ENCODE measurements at regions not wholly inside any gene's neighbourhood (a gene's known extent, or its start where the extent isn't known, plus 50 kb on each side); places are given as distances from the start of the nearest gene placed in this dataset.

DNA sequence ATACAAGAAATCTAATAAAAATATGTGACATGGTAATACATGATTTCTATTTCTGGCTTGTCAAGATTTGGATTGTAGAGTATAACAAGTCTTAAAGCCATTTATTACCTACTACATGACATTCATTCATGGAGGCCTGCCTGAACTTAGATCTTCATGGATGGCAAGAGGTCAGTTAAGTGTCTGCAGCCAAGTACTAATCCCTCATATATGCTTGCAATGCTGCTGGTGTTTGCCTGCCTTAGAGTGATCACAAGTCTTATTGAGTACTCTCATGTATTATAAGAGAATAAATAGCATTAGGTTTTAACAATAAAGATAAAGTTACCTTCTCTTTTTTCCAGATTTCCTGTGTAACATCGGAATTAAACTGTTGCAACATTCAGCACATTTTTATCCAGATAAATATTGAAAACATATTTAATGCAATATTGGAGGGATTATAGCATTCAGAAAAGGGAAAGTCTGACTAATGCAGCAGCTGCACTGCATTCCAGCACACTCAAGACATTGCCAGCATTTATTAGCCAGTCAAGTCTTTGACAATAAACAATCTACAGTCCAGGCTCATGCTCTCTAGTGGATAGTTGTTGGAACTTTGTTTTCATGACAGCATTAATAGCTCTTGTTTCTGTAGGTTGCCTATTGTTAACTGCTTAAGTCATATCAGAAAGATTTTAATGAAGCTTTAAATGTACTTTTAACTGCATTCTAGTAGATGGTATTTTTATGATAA is 737.1 kb downstream of the FAT4 start:
- DNase-seq = no peak

DNA sequence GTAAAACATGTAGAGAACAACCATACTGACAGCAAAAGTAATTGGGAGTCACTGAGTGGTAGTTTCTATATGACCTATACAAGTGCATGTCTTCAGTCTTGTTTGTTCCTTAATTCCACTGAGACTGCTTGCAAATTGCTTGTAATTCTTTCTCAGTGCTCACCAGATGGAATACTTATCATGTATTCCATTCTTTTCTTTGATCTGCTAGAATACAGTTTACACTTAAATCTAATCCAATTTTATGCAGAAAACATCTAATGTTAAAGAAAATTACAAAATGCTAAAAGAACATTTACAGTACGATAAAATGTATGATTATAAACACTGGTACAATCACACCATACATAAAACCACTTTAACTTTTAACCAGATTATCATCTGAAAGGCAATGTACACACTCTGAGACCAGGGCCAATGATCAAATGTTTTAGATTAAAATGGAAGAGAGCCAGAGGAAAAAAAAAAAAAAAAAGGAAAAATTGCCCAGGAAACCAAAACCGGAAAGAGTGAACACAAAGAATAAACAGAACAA is 741.4 kb downstream of the FAT4 start:
- no peak for DNase-seq

DNA sequence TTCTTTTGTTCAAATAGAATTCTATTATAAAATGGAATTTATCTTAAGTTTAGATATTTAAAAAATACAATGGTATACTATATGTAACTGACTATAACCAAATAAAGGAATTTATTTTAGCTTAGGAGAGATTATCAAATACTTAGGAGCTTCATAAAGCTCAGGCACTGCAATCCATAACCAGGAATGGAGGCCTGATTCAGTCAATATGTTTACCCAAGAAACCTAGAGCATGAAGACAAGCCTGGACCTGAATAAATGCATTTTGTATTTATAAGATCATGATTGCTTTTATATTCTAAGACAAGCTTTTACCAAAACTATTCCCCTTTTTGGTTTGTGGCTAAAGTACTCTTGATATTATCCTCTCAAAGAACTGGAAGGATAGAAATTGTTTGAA is 742.6 kb downstream of the FAT4 start:
- no peak for DNase-seq

DNA sequence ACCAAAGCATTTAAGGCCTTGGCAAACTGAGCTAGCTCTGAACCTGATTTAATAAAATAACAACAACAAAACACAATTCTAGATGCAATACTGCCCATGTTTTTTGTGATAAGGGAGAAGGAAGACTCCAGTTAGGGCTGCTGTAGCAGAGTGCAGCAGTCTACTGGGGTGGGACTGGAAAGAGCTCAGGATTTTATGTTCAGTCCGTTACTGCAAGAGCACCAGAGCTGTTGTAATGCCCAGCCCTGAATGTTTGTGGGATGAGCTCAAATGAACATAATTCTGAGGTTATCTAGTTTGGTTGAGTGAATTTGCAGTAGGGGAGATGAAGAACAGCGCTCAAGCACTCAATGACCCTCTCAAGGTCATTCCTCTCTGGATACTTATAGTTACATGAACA is 743.8 kb downstream of the FAT4 start:
- DNase-seq = no peak

DNA sequence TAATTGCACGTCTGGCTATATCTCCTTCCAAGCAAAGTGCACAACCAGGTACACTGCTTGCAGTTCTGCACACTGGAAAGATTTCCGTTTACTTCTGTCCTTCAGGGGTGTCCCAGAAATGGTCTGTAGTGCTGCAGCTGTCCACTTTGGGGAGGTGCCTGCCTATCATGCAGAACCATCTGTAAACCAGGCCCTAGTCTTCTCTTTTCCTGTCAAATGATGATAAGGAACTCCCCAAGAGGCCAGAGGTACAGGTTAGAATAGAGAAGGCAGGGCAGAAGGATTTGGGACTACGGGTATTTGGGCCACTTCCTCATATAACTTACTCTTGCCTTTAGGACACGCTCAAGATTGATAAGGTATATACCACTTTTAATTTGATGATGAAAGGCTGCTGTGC is 746.9 kb downstream of the FAT4 start:
- DNase-seq = no peak

DNA sequence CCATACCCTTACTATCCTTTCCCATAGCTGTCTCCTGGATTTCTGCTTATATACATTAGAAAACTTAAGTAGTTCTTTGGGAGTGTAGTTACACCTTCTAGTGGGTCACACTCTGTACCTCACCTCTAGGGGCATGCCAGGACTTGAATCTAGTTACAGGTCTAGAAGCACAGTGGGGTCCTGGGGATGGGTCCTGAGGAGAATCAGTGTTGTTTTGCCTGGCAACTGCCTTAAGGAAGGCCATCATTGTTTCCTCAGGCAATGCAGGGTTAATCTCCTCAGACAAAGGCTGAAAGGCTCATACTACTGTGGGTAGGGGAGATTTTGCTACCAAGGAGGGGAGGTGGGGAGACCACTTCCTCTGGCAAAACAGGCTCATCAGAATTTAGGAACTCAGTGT is 750.3 kb downstream of the FAT4 start:
- no peak for DNase-seq

DNA sequence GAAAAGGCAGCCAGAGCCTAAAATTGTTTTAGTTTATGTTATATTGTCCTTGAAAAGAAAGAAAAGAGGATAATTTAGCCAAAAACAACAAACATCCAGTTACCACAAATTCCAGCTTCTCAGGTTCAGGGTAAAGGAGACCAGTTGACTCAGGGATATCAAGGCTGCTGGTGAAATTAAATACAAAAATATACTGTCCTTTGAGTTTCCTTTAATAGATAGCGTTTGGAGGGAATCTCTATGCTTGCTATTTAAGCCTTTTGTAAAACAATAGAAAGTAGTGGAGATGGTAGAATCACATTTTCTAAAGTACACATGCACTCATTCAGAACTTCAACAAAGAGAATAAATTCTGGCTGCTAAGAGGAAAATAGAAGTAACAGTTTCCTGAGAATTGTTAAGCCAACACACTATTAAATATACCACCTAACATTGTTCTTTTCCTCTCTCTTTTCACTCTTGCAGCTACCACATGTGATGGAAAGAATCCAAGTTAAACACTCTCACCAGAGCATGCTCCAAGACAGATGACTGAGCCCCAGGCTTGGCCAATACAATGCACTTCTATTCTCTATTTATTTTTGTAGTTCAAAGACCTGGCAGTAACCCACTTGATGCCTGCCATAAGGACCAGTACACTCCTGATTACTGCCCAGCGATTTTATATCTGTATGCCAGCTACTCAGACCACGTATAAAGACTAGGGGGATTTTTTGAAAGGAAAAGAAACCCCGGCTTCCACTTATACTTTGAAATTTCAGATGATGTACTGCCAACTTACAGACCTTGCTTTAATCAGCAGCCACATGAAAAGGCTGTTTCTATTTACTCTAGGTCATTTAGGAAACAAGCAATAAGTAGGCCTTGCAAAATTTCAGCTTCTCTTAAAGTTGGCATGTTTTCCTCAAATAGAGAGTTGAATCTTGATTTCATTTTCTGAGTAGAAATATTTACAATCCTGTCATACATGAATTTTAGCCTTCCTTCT is 756.9 kb downstream of the FAT4 start:
- no peak for DNase-seq

DNA sequence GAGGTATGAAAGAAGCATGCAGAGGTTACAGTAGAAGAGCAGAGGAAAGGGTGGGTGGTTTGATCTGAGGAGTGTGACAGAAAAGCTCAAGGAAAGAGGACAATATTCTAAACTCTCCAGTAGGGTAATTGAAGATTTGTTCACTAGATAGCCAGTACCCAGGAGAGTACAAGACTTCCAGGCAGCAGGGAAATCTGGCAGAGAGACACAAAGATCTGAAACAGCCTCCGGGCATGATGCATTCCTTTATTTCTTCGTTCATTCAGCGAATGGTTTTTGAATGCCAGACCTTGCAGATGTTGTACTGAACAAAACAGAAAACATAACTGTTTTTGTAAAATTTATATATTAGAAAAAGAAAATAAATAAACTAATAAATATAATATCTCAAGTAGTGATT is 766.6 kb downstream of the FAT4 start:
- DNase-seq = no peak

DNA sequence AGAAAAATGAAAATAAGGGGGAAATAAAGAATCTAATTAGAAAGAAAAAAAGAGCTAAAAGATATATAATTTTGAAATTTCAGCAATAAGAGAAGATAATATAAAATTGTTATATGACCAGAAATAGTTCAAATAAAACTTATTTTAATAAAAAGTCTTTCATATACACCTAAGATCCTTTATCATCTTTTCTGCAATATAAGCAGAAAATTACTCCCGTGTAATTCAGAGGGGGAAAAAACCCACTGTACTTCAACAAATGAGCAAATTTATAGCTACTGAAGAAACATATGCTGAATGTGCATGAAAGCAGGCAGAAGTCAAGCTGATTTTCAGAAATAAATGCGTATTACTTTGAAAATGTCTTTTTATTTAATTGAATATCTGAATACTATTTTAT is 771.3 kb downstream of the FAT4 start:
- DNase-seq = no peak

DNA sequence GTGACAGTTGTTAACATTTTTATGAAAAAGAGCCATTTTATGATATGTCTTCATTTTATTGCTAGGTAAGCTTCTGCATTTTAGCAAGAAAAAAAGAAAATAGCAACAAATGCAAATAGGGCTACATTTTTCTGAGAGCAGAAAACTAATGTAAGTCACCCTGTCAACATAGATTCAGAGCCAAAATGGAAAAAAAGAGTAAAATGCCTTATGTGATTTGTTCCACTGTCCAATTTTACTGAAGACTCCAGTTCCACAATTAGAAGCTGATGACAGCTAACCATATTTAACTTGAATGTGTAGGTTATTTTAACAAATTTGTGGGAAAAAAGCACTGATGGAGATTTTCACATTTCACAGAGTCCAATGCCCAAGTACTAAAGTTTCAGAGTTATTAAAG is 772.3 kb downstream of the FAT4 start:
- DNase-seq = no peak

DNA sequence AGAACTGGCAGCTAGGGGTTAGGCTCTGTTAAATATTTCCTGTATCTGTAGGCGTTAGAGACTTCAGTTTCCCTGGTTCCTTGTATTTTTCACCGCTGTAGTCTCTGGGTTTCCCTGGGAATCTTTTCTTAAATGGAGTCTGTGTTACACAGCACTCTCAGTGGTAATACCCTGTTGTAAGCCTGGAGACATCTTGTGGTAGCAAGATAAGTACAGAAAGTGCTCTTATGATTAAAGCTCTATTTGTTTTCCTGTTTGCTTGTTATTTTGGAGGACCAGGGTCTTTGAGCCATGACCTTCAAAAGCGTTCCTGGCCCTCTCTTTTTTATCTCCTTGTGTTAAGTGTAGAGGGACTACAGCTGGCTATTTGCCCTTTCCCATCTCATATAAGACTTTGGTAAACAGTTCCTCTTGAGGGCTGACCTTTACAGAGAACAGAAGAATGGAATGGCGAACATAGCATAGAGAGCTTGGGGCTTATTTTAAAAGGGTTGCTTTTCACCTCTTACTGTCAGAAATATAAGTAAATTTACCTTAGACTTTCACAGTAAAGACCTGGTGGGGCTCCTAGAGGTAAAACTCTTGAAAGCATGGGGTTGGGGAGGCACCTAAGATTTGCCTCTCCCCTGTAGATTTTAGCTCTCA is 782.5 kb downstream of the FAT4 start:
- DNase-seq = no peak

DNA sequence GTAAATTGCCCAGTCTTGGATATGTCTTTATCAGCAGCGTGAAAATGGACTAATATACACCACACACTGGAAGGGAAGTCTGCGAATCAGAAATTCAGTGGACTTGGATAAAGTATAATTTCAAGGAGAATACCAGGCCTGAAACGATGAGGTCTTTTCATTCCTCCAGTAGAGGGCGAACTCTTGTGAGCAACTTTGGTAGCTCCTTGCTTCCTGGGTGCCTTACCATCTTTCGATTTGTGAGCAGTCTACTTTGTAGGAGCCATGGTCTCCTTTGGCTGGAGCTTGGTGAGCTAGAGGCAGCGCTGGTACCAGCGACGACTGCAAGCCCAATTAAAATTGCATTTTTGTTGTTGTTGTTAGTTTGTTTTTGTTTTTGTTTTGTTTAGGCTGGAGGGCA is 791.9 kb downstream of the FAT4 start:
- DNase-seq = no peak

DNA sequence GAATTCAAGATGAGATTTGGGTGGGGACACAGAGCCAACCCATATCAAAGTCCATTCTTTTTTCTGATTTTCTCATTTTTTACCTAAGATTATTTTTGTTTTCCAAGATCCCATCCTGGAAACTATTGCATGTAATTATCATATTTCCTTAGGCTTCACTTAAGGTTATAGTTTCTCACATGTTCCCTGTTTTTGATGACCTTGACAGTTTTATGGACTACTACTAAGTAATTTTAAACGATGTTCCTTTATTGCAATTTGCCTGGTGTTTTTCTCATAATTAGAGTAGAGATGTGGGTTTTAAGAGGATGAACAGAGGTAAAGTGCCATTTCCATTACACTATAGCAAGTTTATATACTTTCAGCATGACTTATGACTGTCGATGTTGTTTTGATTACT is 795.1 kb downstream of the FAT4 start:
- DNase-seq = no peak

DNA sequence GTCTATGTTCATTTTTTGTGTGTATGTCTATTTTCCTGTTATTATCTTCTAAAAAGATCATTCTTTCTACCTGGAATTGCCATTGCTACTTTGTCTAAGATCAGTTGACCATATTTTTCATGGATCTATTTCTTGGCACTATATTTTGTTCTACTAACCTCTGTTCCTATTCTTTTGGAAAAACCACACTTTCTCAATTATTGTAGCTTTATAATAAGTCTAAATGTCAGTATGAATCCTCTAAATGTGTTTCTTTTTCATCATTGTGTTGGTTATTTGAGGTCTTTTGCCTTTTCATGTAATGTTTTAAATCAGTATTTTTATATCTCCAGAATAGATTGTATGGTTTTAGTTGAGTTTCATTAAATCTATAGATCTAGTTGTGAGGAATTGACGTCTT is 798.3 kb downstream of the FAT4 start:
- no peak for DNase-seq

DNA sequence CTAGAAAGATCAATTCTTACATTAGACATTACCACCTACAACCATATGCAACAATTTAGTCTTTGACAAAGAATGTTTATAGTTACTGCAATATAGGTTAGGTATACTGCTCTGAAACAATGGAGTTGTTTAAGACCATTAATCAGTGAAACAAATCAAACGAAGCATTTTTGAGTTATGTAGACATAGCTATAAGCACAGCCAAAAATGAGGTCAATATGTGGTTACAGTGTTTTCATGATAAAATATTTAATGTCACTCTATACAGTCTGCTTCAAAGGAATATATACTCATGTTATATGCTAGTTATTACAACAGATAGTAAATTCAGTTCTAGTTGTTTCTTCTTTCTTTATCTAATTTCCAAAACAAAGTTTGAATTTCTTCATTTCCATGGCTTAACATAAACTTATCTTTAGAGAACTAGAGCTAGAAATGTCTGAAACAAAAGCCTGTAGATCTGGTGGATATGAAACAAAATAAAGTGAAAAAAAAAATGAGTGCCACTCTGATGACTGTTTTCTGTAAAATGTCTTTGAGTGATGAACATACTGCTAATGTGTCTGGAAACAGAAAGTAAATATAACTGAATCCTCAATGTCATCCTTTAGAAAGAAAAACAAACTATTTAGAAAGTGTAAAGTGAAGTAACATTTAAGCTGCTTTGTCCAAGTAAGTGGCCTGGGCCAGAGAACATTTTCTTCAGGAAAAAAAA is 809.0 kb downstream of the FAT4 start:
- DNase-seq = no peak

DNA sequence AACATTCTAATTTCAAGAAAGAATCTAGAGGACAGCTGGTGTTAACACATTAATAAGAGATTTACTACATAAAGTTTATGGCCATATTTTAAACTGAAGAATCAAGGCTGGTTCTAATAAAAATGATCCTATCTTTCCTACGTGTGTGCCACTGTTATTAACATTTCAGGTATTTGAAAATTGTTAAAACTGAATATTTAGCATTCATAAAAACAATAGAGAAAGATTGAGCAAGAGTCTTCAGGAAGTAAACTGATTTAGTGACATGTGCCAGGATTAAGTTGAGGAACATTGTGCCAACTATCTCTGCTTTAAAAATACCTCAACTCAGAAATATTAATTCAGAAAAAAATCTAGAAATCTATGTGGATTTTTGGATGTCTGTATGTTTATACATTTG is 810.1 kb downstream of the FAT4 start:
- DNase-seq = no peak

DNA sequence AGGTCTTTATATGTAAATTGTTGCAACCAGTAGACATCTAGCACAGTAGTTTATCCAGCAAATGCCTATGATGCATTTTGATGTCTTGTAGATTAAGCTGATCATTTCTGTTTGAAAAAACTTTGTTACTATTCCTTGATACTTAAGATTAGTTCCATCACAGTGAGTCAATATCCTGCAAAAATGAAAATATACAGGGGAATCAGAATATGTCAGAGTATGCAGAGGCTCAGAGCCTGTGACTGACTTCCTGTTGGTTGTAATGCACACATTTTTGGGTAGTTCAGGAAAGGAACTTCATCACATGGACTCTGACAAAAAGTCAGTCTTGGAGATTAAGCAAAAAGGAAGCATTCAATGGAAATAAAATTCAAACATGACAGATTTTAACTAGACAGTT is 815.5 kb downstream of the FAT4 start:
- no peak for DNase-seq

DNA sequence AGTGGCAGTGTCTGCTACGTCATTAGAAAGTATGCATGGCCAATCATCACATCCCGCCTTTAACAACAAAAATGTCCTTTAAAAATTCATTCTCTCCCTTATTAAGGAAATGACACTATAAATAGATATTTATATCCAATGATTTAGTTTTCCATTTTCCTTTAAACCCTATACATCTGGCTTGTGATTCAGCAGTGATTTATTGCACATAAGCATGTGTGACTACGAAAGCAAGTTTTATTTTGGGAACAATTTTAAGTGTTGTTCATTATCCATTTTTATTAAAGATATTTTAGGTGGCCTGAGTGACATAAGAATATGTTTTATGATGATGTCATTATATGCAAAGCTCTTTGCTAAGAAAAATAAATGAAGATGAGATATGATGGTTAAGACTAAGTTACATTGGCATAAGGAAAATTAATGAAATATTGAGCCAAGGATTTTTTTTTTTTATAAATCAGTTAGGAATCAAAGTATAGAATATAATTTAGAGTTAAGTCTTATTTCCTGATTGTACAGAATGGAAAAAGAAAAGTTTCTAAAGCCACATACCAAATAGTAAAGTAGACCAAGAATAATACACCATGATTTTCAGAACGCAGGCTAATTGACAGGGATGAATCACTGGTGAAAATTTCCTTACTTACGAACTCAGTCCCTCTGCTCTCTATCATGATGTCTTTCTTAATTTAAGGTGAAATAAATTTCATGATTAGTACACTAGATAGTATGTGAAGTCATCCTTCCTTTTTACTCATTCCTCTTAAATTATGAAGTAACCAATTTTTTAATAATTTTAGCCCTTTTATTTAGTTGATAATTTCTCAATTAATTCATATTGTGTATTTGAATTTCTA is 822.4 kb downstream of the FAT4 start:
- DNase-seq = no peak

DNA sequence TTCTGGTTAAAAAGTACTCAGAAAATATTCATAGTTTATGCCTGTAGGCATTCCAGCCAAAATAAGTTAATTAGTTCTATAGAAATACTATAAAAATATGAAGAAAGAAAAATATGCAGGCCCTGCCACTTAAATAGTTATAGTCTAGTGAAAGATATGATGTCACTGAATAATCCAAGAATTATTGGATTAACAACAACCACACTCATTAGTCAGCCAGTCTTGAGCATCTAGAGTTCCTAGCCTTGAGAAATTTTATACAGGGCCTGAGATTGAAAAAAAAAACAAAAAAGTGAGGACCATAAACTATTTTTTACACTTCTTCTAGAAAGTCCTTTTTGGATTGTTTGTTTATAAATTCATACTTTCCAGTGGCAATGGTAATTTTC is 823.0 kb downstream of the FAT4 start:
- no peak for DNase-seq

DNA sequence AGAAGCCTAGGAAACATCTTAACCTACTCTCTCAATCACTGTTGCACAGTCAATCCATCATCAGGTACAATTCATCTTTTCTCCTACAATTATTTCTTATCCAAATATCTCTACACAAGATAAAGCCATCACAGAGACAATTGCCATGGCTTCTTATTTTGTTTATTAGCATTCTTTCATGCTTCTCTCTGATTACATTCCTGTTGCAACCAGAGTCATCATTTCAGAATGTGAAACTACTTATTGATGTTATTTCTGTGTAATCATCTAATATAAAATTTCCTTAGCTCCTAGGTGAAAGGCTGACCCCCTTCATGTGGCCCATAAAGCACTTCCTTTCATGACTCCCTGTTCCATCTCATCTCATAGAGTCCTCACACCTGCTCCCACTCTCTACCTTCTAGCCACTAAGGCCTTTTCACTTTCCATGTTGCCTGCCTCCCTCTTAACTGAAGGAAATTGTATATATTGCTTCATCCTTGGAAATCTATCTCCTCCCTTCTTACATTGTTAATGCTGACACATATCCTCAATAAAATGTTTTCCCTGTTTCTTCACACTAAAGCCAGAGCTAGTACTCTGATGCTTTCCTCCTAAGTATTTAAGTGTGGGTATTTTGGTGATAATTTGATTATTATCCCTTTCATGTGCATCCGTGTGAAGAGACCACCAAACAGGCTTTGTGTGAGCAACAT is 829.9 kb downstream of the FAT4 start:
- no peak for DNase-seq

DNA sequence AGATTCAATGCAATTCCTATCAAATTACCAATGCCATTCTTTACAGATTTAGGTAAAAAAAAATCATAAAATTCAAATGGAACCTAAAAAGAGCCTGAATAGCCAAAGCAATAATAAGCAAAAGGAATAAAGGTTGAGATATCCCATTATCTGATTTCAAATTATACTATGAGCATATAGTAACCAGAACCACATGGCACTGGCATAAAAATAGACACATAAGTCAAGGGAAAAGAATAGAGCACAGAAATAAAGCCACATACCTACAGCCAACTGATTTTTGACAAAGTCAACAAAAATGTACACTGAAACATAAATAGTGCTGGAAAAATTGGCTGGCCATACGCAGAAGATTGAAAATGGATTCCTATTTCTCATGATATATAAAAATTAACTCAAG is 853.7 kb downstream of the FAT4 start:
- DNase-seq = no peak

All from occipital lobe (tissue), 1 donor.